H1 (cell line): ENCODE measurements at regions not wholly inside any gene's neighbourhood (a gene's known extent, or its start where the extent isn't known, plus 50 kb on each side); places are given as distances from the start of the nearest gene placed in this dataset.

ENCODE experiments used
- CTCF ChIA-PET: fragments of 300-600 bp; sonication (Branson Sonifier 250); formaldehyde crosslinking; loops from one replicate; lab custom pipeline; 2021; ENCODE audit not compliant: partially characterized antibody; lab: Charles Lee
- POLR2A ChIA-PET: fragments of 300-600 bp; sonication (Branson Sonifier 250); formaldehyde crosslinking; loops from one replicate; lab custom pipeline; 2021; ENCODE audit warnings: inconsistent platforms; ENCODE audit not compliant: partially characterized antibody; lab: Charles Lee
- DNase-seq, 2 experiments: peaks; one replicate each; pipeline versions ENCODE4 v3.0.0 to v3.0.0-alpha.2; 2010 to 2022; ENCODE audit warnings: low spot score in 2 of 2, low read depth in 1 of 2, mixed read lengths in 1 of 2
- FAIRE-seq: peaks from 2 replicates; lab custom pipeline; 2011; peaks lifted over from hg19 to GRCh38; lab: Jason Lieb, UNC
- H2AFZ ChIP-seq: 2 replicates; pipeline ENCODE4 v1.8.1; 2012; ENCODE audit warnings: low read length, inconsistent platforms
- H2AK5ac ChIP-seq: 2 replicates; pipeline ENCODE4 v1.6.1; 2013; ENCODE audit warnings: low read depth, low read length
- H2BK120ac ChIP-seq: replicated peaks from 2 replicates; pipeline ENCODE3; 2013; ENCODE audit warnings: low read depth, low read length, inconsistent platforms
- H2BK12ac ChIP-seq: 2 replicates; pipeline ENCODE4 v1.6.1; 2013; ENCODE audit warnings: low read depth, low read length
- H2BK15ac ChIP-seq: 2 replicates; pipeline ENCODE4 v1.6.1; 2013; ENCODE audit warnings: low read length
- H2BK20ac ChIP-seq: 2 replicates; pipeline ENCODE4 v1.6.1; 2013; ENCODE audit warnings: low read length
- H2BK5ac ChIP-seq: 2 replicates; pipeline ENCODE4 v1.6.1; 2013; ENCODE audit warnings: low read depth, low read length
- H3K14ac ChIP-seq: 2 replicates; pipeline ENCODE4 v1.6.1; 2013; ENCODE audit warnings: inconsistent platforms; ENCODE audit not compliant: insufficient read length
- H3K18ac ChIP-seq: 2 replicates; pipeline ENCODE4 v1.6.1; 2013; ENCODE audit warnings: low read length; ENCODE audit errors: extremely low read depth
- H3K23ac ChIP-seq: 2 replicates; pipeline ENCODE4 v1.6.1; 2013; ENCODE audit warnings: inconsistent platforms; ENCODE audit not compliant: insufficient read length
- H3K23me2 ChIP-seq: 2 replicates; pipeline ENCODE4 v1.6.1; 2013; ENCODE audit warnings: low read depth, low read length
- H3K27ac ChIP-seq: 2 replicates; pipeline ENCODE4 v1.6.1; 2011; ENCODE audit warnings: low read depth, low read length, inconsistent platforms
- H3K27me3 ChIP-seq, 4 experiments: replicated peaks in 1 of 4; 1 replicate in 1 of 4; 2 replicates in 3 of 4; pipeline versions ENCODE4 v1.6.1 to v1.8.1; 2011 to 2013; ENCODE audit warnings: low read length in 3 of 4, mild to moderate bottlenecking in 3 of 4, inconsistent platforms in 2 of 4, mixed read lengths in 2 of 4, moderate library complexity in 1 of 4; ENCODE audit not compliant: control insufficient read depth in 3 of 4, insufficient read depth in 3 of 4; ENCODE audit errors: extremely low read depth in 1 of 4
- H3K36me3 ChIP-seq, 4 experiments: 2 replicates each; pipeline versions ENCODE4 v1.6.1 to v1.8.1; 2011 to 2013; ENCODE audit warnings: mild to moderate bottlenecking in 4 of 4, low read length in 3 of 4, moderate library complexity in 2 of 4, control low read depth in 1 of 4, inconsistent platforms in 1 of 4; ENCODE audit not compliant: insufficient read depth in 4 of 4, control insufficient read depth in 2 of 4
- H3K4ac ChIP-seq: replicated peaks from 2 replicates; pipeline ENCODE3; 2013; ENCODE audit warnings: low read length, low read depth, mixed read lengths, inconsistent platforms; ENCODE audit not compliant: insufficient read length
- H3K4me1 ChIP-seq, 4 experiments: replicated peaks in 1 of 4; 1 replicate in 1 of 4; 2 replicates in 3 of 4; pipeline versions ENCODE4 v1.6.1 to v1.8.1; 2011 to 2013; ENCODE audit warnings: low read length in 3 of 4, inconsistent platforms in 2 of 4, mixed read lengths in 1 of 4; ENCODE audit not compliant: insufficient read depth in 4 of 4, control insufficient read depth in 3 of 4
- H3K4me2 ChIP-seq, 2 experiments: 2 replicates each; pipeline versions ENCODE4 v1.6.1 to v1.8.1; 2011 to 2013; ENCODE audit warnings: low read depth in 2 of 2, low read length in 2 of 2, control low read depth in 1 of 2, inconsistent platforms in 1 of 2, mild to moderate bottlenecking in 1 of 2; ENCODE audit not compliant: insufficient read depth in 1 of 2
- H3K4me3 ChIP-seq, 4 experiments: fragments of 200-600, 300-600 bp in 1 of 4; sonication (generic), shearing (Covaris generic), sonication (Bioruptor Twin) in 1 of 4; 2 replicates each; pipeline versions ENCODE4 v1.5.1 to v1.8.1; 2011 to 2016; ENCODE audit warnings: low read length in 4 of 4, low read depth in 3 of 4, control low read depth in 2 of 4, inconsistent platforms in 2 of 4, mild to moderate bottlenecking in 2 of 4, mixed read lengths in 1 of 4, moderate library complexity in 1 of 4; ENCODE audit not compliant: insufficient read depth in 2 of 4; ENCODE audit errors: extremely low read depth in 1 of 4
- H3K56ac ChIP-seq: replicated peaks from 2 replicates; pipeline ENCODE3; 2013; ENCODE audit warnings: low read depth, mild to moderate bottlenecking, mixed read lengths, low read length, inconsistent platforms; ENCODE audit not compliant: insufficient read length
- H3K79me1 ChIP-seq: 2 replicates; pipeline ENCODE4 v1.6.1; 2013; ENCODE audit warnings: low read depth, low read length, control low read depth
- H3K79me2 ChIP-seq, 2 experiments: 2 replicates each; pipeline versions ENCODE4 v1.6.1 to v1.8.1; 2012 to 2013; ENCODE audit warnings: low read length in 2 of 2, mild to moderate bottlenecking in 2 of 2, inconsistent platforms in 1 of 2; ENCODE audit not compliant: insufficient read depth in 2 of 2, control insufficient read depth in 1 of 2
- H3K9ac ChIP-seq, 4 experiments: replicated peaks in 1 of 4; 1 replicate in 1 of 4; 2 replicates in 3 of 4; pipeline versions ENCODE4 v1.6.1 to v1.8.1; 2011 to 2013; ENCODE audit warnings: low read depth in 3 of 4, low read length in 3 of 4, control low read depth in 2 of 4, mild to moderate bottlenecking in 2 of 4, moderate library complexity in 2 of 4, inconsistent platforms in 1 of 4; ENCODE audit errors: extremely low read depth in 1 of 4
- H3K9me3 ChIP-seq, 2 experiments: 2 replicates each; pipeline versions ENCODE4 v1.6.1 to v1.8.1; 2012 to 2013; ENCODE audit warnings: mild to moderate bottlenecking in 2 of 2, moderate library complexity in 2 of 2, control low read depth in 1 of 2, inconsistent platforms in 1 of 2, low read depth in 1 of 2, low read length in 1 of 2, mixed read lengths in 1 of 2; ENCODE audit not compliant: insufficient read depth in 2 of 2
- H4K20me1 ChIP-seq, 2 experiments: replicated peaks in 1 of 2; 2 replicates each; pipeline versions ENCODE3 to v1.8.1; 2011 to 2013; ENCODE audit warnings: inconsistent platforms in 2 of 2, low read length in 2 of 2, mild to moderate bottlenecking in 1 of 2; ENCODE audit not compliant: insufficient read depth in 2 of 2, control insufficient read depth in 1 of 2
- H4K5ac ChIP-seq: 2 replicates; pipeline ENCODE4 v1.6.1; 2013; ENCODE audit warnings: low read length, low read depth, mixed read lengths, inconsistent platforms; ENCODE audit not compliant: insufficient read length
- H4K8ac ChIP-seq: 2 replicates; pipeline ENCODE4 v1.8.0; 2013; ENCODE audit warnings: mild to moderate bottlenecking, moderate library complexity, low read length, inconsistent platforms; ENCODE audit not compliant: insufficient read depth; ENCODE audit errors: extremely low read depth
- H4K91ac ChIP-seq: replicated peaks from 2 replicates; pipeline ENCODE3; 2013; ENCODE audit warnings: low read length, mixed read lengths, inconsistent platforms; ENCODE audit not compliant: insufficient read length
- CBX8 ChIP-seq: fragments of 300-800, 300-1000 bp; sonication (generic); IDR thresholded peaks from 2 replicates; pipeline ENCODE4 v1.7.1; 2016; ENCODE audit warnings: low read depth, low read length, borderline replicate concordance
- GABPA ChIP-seq: IDR thresholded peaks from 2 replicates; pipeline ENCODE4 v1.6.1; 2011; ENCODE audit warnings: mild to moderate bottlenecking, low read length, moderate library complexity, borderline replicate concordance; ENCODE audit not compliant: insufficient read depth
- JUN ChIP-seq: IDR thresholded peaks from 2 replicates; pipeline ENCODE4 v1.6.1; 2011; ENCODE audit warnings: low read depth, mild to moderate bottlenecking, improper control_type of control experiment, low read length
- KDM1A ChIP-seq: fragments of 200-600, 300-600 bp; sonication (generic); IDR thresholded peaks from 2 replicates; pipeline ENCODE4 v1.7.1; 2016; ENCODE audit warnings: mild to moderate bottlenecking, low read length, borderline replicate concordance
- KDM5A ChIP-seq: fragments of 200-600 bp; IDR thresholded peaks from 2 replicates; pipeline ENCODE4 v1.7.1; 2012; ENCODE audit warnings: mild to moderate bottlenecking, low read length, inconsistent platforms, mixed read lengths
- POLR2AphosphoS5 ChIP-seq: IDR thresholded peaks from 2 replicates; pipeline ENCODE4 v1.6.1; 2011; ENCODE audit warnings: low read depth, low read length
- RFX5 ChIP-seq: IDR thresholded peaks from 2 replicates; pipeline ENCODE4 v1.6.1; 2011; ENCODE audit warnings: low read depth, low read length, improper control_type of control experiment, borderline replicate concordance
- WGBS, 2 experiments: shearing (Covaris generic) in 1 of 2; methylation state at CpG; one replicate each; pipeline versions ENCODE4 v1.1.6 to v1.1.7; 2013 to 2015; ENCODE audit warnings: low lambda C conversion rate in 2 of 2, mixed read lengths in 2 of 2, inconsistent platforms in 1 of 2, low coverage in 1 of 2, missing lambda C conversion rate in 1 of 2; ENCODE audit not compliant: insufficient replicate concordance in 2 of 2, insufficient coverage in 1 of 2, insufficient read length in 1 of 2; ENCODE audit errors: extremely low coverage in 1 of 2, missing lambda C conversion rate in 1 of 2; 5-methylcytosine and 5-hydroxymethylcytosine counted together

GRCh38 chr6:165760803-165761185, 97.8 kb upstream of the PDE10A start:
- no peak overlapping the region for H2AFZ ChIP-seq
- POLR2A ChIA-PET = no interaction called here

More at GRCh38 chr6:165760803-165761185, 97.8 kb upstream of the PDE10A start:
- Histone ChIP-seq H3K27me3 (no peaks in the 10 kb centered on the region), H3K23ac (no peak overlapping the region), H2BK5ac (no peak overlapping the region), H3K4ac (no peak overlapping the region), H2BK120ac (no peak overlapping the region), H3K4me2 (no peak overlapping the region), H4K20me1 (no peaks in the 10 kb centered on the region), H2BK12ac (no peak overlapping the region), H4K8ac (no peak overlapping the region; the same call in 1 of the 2 replicates), H3K36me3 (no peaks in the 10 kb centered on the region), H3K18ac (no peak overlapping the region), H2AK5ac (no peak overlapping the region), H3K79me1 (no peaks in the 10 kb centered on the region), H3K56ac (no peak overlapping the region), H3K9ac (no peak overlapping the region), H3K4me1 (0 out of 7 replicates have a peak, but pooled peaks cover 0 to under 1% (median 0%) of the 10 kb centered on the region in 4 experiments), H4K5ac (no peak overlapping the region), H4K91ac (no peak overlapping the region), H3K14ac (no peak overlapping the region), H3K23me2 (no peaks in the 10 kb centered on the region), H2BK20ac (no peak overlapping the region), H2BK15ac (no peak overlapping the region), H3K79me2 (no peaks in the 10 kb centered on the region), H3K4me3 (no peak overlapping the region), H3K27ac (no peak overlapping the region), H3K9me3 (no peaks in the 10 kb centered on the region)
- DNase-seq (no peak), FAIRE-seq (no peak)
- CTCF ChIA-PET = no interaction called here
- 88% methylated on average over 8 of the region's 8 CpGs; no CpG with 5 or more reads in 1 of the 2 experiments for WGBS, 2 experiments
- no peak for TF ChIP-seq KDM5A
- no peak for TF ChIP-seq POLR2AphosphoS5
- no peak for TF ChIP-seq CBX8
- TF ChIP-seq RFX5 = no peak
- no peak for TF ChIP-seq JUN
- TF ChIP-seq KDM1A = no peak
- no peak for TF ChIP-seq GABPA
